Bronchial epithelial cell (primary cell): ENCODE measurements at regions not wholly inside any gene's neighbourhood (a gene's known extent, or its start where the extent isn't known, plus 50 kb on each side); places are given as distances from the start of the nearest gene placed in this dataset.
A peak's percentile ranks its signal among the peaks of the same experiment; 100 is the strongest.

Experiments
- DNase-seq: peaks from one replicate; pipeline ENCODE4 v3.0.0-alpha.2; 2010; ENCODE audit warnings: low read depth
- FAIRE-seq: peaks from 2 replicates; lab custom pipeline; 2011; peaks lifted over from hg19 to GRCh38; lab: Jason Lieb, UNC
- H3K27me3 ChIP-seq: 2 replicates; pipeline ENCODE4 v1.5.1; 2011; ENCODE audit warnings: low read length; ENCODE audit not compliant: control insufficient read depth, insufficient read depth
- H3K36me3 ChIP-seq: 2 replicates; pipeline ENCODE4 v1.5.1; 2011; ENCODE audit warnings: low read length; ENCODE audit not compliant: control insufficient read depth, insufficient read depth
- H3K4me3 ChIP-seq: 2 replicates; pipeline ENCODE4 v1.5.1; 2011; ENCODE audit warnings: mild to moderate bottlenecking, low read depth, low read length, control low read depth
- CTCF ChIP-seq: IDR thresholded peaks from 2 replicates; pipeline ENCODE4 v1.5.1; 2011; ENCODE audit warnings: mild to moderate bottlenecking, moderate library complexity, low read length, control low read depth, inconsistent platforms; ENCODE audit not compliant: insufficient read depth, severe bottlenecking

GRCh38 chr16:51390877-51391276, 239.8 kb upstream of the SALL1 start:
- no peak for FAIRE-seq
- TF ChIP-seq CTCF: no peak
- no peaks in the 10 kb centered on the region for H3K27me3 ChIP-seq

GRCh38 chr16:51389881-51390280, 238.8 kb upstream of the SALL1 start:
- FAIRE-seq: no peak
- no peak overlapping the region for H3K4me3 ChIP-seq
- H3K36me3 ChIP-seq: no peaks in the 10 kb centered on the region
- TF ChIP-seq CTCF: no peak
- no peak for DNase-seq
- no peaks in the 10 kb centered on the region for H3K27me3 ChIP-seq

More at GRCh38 chr16:51390877-51391276, 239.8 kb upstream of the SALL1 start:
- no peak overlapping the region for H3K4me3 ChIP-seq
- DNase-seq: no peak
- H3K36me3 ChIP-seq: no peaks in the 10 kb centered on the region

GRCh38 chr16:51388516-51388951, 237.5 kb upstream of the SALL1 start:
- no peak overlapping the region for H3K4me3 ChIP-seq
- no peak for TF ChIP-seq CTCF
- DNase-seq (no peak), FAIRE-seq (no peak)
- H3K27me3 ChIP-seq: no peaks in the 10 kb centered on the region
- no peaks in the 10 kb centered on the region for H3K36me3 ChIP-seq

GRCh38 chr16:51383909-51384308, 232.8 kb upstream of the SALL1 start:
- TF ChIP-seq CTCF: no peak
- DNase-seq (peak; percentile 36), FAIRE-seq (peak; percentile 43)
- no peak overlapping the region for H3K4me3 ChIP-seq
- no peaks in the 10 kb centered on the region for H3K27me3 ChIP-seq
- no peaks in the 10 kb centered on the region for H3K36me3 ChIP-seq

- no peak for TF ChIP-seq CTCF
- Histone ChIP-seq H3K27me3 (no peaks in the 10 kb centered on the region), H3K4me3 (no peak overlapping the region), H3K36me3 (no peaks in the 10 kb centered on the region)
- FAIRE-seq (no peak), DNase-seq (no peak)
Observed at GRCh38 chr16:51382940-51383339, 231.9 kb upstream of the SALL1 start.

- no peak for TF ChIP-seq CTCF
- no peaks in the 10 kb centered on the region for H3K27me3 ChIP-seq
- FAIRE-seq (no peak), DNase-seq (no peak)
- no peak overlapping the region for H3K4me3 ChIP-seq
- no peaks in the 10 kb centered on the region for H3K36me3 ChIP-seq
Observed at GRCh38 chr16:51382211-51382610, 231.1 kb upstream of the SALL1 start.
